Gastrocnemius medialis (tissue), 4 donors: ENCODE measurements at regions not wholly inside any gene's neighbourhood (a gene's known extent, or its start where the extent isn't known, plus 50 kb on each side); places are given as distances from the start of the nearest gene placed in this dataset.
A peak's percentile ranks its signal among the peaks of the same experiment; 100 is the strongest.

Experiments used
- ATAC-seq, 2 donors: fragments of 150-250 bp; one replicate each; pipeline ENCODE4 v1.9.1; 2016
- DNase-seq, 2 donors: peaks; one replicate each; pipeline ENCODE4 v3.0.0-alpha.2; 2019
- H3K27ac ChIP-seq, 4 donors: fragments of 200-600 bp; sonication (generic); 1 replicate in 1 of 4; 2 replicates in 3 of 4; pipeline ENCODE4 v1.5.1; 2016 to 2018; ENCODE audit warnings: mild to moderate bottlenecking in 2 of 4, moderate library complexity in 1 of 4
- H3K27me3 ChIP-seq, 3 donors: fragments of 200-600 bp; sonication (generic) in 2 of 3; 1 replicate in 1 of 3; 2 replicates in 2 of 3; pipeline versions ENCODE4 v1.5.1 to v1.6.0; 2016 to 2019; ENCODE audit warnings: mild to moderate bottlenecking in 1 of 3, moderate library complexity in 1 of 3
- H3K36me3 ChIP-seq, 2 donors: fragments of 200-600 bp; sonication (generic) in 1 of 2; one replicate each; pipeline ENCODE4 v1.5.1; 2017 to 2018
- H3K4me1 ChIP-seq, 2 donors: fragments of 200-600 bp; sonication (generic) in 1 of 2; one replicate each; pipeline ENCODE4 v1.5.1; 2016 to 2017; ENCODE audit warnings: mild to moderate bottlenecking in 2 of 2
- H3K4me3 ChIP-seq, 4 donors: fragments of 200-600 bp; sonication (generic) in 3 of 4; 1 replicate in 1 of 4; 2 replicates in 3 of 4; pipeline ENCODE4 v1.5.1; 2016 to 2019; ENCODE audit warnings: mild to moderate bottlenecking in 2 of 4
- H3K9me3 ChIP-seq, 3 donors: fragments of 200-600 bp; sonication (generic) in 2 of 3; 1 replicate in 1 of 3; 2 replicates in 2 of 3; pipeline ENCODE4 v1.5.1; 2016 to 2019
- POLR2A ChIP-seq, 2 donors: fragments of 450-650 bp; IDR thresholded peaks; one replicate each; pipeline ENCODE4 v1.6.1; 2017; ENCODE audit warnings: antibody characterized with exemption in 2 of 2, mild to moderate bottlenecking in 2 of 2, moderate library complexity in 2 of 2
- in situ Hi-C, 4 donors: fragments of 200-750 bp; cut with MboI; loops; one replicate each; pipeline versions ENCODE4 v1.15.0 to v1.8.0; 2017; ENCODE audit warnings: low sequenced_read_pairs in 4 of 4
- intact Hi-C: fragments of 100-400 bp; cut with DNase I; formaldehyde crosslinking; loops from one replicate; pipeline ENCODE4 v1.15.1; 2023; ENCODE audit warnings: low total_unique reads
- TF ChIP-seq, protein P1 (sequence below), 5 experiments: fragments of 450-650 bp in 3 of 5; fragments of 200-600 bp in 2 of 5; sonication (generic) in 2 of 5; IDR thresholded peaks in 4 of 5; conservative IDR thresholded peaks in 1 of 5; 1 replicate in 4 of 5; 2 replicates in 1 of 5; pipeline ENCODE4 v1.5.1; 2016 to 2019; ENCODE audit warnings: antibody characterized with exemption in 5 of 5, mild to moderate bottlenecking in 3 of 5, moderate library complexity in 3 of 5

DNA sequence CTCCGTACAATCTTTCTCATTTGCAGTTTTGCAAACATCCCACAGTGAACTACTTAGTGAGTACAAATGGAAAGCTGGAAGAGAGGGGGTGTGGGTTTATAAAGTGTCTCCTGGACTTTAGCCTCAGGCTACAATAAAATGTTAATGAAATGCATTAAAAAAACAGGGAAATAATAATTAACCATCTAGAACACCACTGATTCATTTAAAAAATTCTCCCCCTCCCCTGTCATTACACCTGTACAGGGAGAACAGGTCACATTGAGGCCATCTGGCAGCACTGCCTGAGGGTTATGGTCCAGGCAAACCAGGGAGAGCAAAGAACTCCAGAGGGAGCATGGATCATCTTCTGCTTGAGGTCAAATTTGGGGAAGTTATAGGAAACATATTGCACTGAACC, 96.3 kb downstream of the TSPAN8 start:
- H3K27me3 ChIP-seq = no peaks in the 10 kb centered on the region
- H3K36me3 ChIP-seq = no peaks in the 10 kb centered on the region
- no peaks in the 10 kb centered on the region for H3K9me3 ChIP-seq
- ATAC-seq (no peak), DNase-seq (no peak)
- H3K4me1 ChIP-seq = no peaks in the 10 kb centered on the region
- no peak overlapping the region for H3K4me3 ChIP-seq
- in situ Hi-C loops (no loop called here), intact Hi-C loops (no loop called here)
- TF ChIP-seq POLR2A (IDR thresholded peaks at IDR 0.05) = no peak
- TF ChIP-seq, protein P1, sequence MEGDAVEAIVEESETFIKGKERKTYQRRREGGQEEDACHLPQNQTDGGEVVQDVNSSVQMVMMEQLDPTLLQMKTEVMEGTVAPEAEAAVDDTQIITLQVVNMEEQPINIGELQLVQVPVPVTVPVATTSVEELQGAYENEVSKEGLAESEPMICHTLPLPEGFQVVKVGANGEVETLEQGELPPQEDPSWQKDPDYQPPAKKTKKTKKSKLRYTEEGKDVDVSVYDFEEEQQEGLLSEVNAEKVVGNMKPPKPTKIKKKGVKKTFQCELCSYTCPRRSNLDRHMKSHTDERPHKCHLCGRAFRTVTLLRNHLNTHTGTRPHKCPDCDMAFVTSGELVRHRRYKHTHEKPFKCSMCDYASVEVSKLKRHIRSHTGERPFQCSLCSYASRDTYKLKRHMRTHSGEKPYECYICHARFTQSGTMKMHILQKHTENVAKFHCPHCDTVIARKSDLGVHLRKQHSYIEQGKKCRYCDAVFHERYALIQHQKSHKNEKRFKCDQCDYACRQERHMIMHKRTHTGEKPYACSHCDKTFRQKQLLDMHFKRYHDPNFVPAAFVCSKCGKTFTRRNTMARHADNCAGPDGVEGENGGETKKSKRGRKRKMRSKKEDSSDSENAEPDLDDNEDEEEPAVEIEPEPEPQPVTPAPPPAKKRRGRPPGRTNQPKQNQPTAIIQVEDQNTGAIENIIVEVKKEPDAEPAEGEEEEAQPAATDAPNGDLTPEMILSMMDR (IDR thresholded peaks at IDR 0.05 in 4 of 5, conservative IDR thresholded peaks at IDR 0.05 in 1 of 5) = no peak
- no peak overlapping the region for H3K27ac ChIP-seq

DNA sequence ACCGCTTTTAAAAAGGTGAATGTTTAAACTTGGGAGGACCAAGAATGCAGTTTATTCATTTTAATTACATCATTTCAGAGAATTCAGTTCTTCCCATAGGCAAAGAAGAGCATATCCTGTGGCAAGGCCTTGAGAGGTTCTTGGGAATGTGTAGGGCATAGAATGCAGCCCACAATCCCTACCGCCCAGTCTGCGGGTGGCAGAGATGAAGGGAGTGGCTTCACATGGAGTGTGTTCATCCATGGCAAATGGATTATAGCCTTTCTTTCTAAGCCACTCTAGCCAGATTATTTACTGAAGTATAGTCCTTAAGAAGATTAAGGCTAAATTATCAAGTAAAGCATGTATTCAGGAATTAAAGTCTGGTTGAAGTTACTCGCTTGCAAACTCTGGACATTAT, 97.4 kb downstream of the TSPAN8 start:
- Histone ChIP-seq H3K27me3 (no peaks in the 10 kb centered on the region), H3K4me1 (no peaks in the 10 kb centered on the region), H3K9me3 (no peaks in the 10 kb centered on the region), H3K27ac (no peak overlapping the region), H3K4me3 (no peak overlapping the region), H3K36me3 (no peaks in the 10 kb centered on the region)
- intact Hi-C loops (no loop called here), in situ Hi-C loops (no loop called here)
- ATAC-seq = no peak
- TF ChIP-seq, protein P1 (IDR thresholded peaks at IDR 0.05 in 4 of 5, conservative IDR thresholded peaks at IDR 0.05 in 1 of 5) = no peak
- no peak for TF ChIP-seq POLR2A (IDR thresholded peaks at IDR 0.05)
- no peak for DNase-seq

DNA sequence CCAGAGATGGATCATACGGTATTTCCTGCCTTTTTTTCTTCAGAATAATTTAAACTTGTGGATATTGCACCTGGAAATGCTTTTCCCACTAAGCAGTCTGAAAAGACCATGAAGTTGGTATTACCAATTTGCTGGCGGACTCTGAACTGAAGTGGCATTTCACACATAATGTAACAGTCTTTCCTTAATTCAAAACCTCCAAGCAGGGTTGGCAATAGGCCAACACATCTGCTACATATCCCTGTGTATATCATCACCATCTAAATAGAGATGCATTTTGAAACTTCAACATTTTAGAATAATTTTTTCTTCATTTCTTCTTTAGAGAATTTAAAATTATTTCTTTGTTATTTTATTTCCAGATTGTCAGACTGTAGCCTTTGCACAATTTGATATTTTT, 100.5 kb downstream of the TSPAN8 start:
- intact Hi-C loops = no loop called here
- Histone ChIP-seq H3K27me3 (no peaks in the 10 kb centered on the region), H3K36me3 (no peaks in the 10 kb centered on the region), H3K4me3 (no peak overlapping the region), H3K4me1 (no peaks in the 10 kb centered on the region), H3K27ac (no peak overlapping the region), H3K9me3 (no peaks in the 10 kb centered on the region)
- in situ Hi-C loops = no loop called here
- DNase-seq (no peak), ATAC-seq (no peak)
- TF ChIP-seq POLR2A (IDR thresholded peaks at IDR 0.05) = no peak
- TF ChIP-seq, protein P1 (IDR thresholded peaks at IDR 0.05 in 4 of 5, conservative IDR thresholded peaks at IDR 0.05 in 1 of 5) = no peak

DNA sequence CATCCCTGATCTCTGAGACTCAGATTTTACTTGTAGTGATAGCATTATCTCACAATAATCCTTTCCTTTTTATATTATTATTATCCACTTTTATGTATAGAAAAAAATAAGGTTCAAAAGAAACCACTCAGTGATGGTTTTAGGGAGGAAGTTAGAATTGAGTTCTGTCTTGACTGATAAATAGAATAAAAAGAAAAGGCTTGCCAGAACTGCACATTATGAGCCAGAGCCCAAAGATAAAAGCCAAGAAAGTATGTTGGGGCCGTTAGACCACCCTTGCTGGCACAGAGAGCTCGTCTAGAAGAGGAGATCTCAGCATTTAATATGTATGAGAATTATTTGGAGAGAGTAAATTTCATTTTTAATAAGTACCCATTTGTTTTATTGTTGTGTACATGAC, 103.2 kb downstream of the TSPAN8 start:
- intact Hi-C loops (no loop called here), in situ Hi-C loops (no loop called here)

DNA sequence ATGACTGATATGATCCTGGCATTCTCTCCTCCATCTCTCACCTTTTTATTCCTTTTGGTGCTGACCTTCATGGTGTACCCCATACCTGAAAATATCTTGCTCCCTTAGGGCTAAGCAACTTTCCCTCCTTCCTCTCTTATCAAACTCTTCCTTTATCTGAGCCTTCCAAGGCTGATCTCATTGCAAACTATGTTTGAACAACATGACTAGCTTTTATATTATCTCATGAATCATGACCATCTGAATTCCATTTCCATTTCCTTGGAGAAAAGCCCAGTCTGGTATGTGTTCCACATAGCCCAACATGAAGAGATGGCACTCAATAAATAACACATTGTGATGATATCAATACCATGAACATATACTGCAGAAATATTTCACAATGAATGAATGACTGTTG, 111.6 kb downstream of the TSPAN8 start:
- Histone ChIP-seq H3K27ac (peak overlapping the region in 1 of 4 donors; percentile 41), H3K4me3 (no peak overlapping the region), H3K27me3 (no peaks in the 10 kb centered on the region), H3K4me1 (peaks cover 0 to 2% of the 10 kb centered on the region in 2 donors), H3K36me3 (no peaks in the 10 kb centered on the region), H3K9me3 (no peaks in the 10 kb centered on the region)
- ATAC-seq (no peak), DNase-seq (no peak)
- TF ChIP-seq, protein P1 (IDR thresholded peaks at IDR 0.05 in 4 of 5, conservative IDR thresholded peaks at IDR 0.05 in 1 of 5) = no peak
- TF ChIP-seq POLR2A (IDR thresholded peaks at IDR 0.05) = no peak
- in situ Hi-C loops = no loop called here
- intact Hi-C loops = no loop called here

More for the DNA sequence above, 103.2 kb downstream of the TSPAN8 start:
- TF ChIP-seq, protein P1 (IDR thresholded peaks at IDR 0.05 in 4 of 5, conservative IDR thresholded peaks at IDR 0.05 in 1 of 5) = no peak
- TF ChIP-seq POLR2A (IDR thresholded peaks at IDR 0.05) = no peak
- ATAC-seq = no peak
- Histone ChIP-seq H3K27me3 (no peaks in the 10 kb centered on the region), H3K27ac (no peak overlapping the region), H3K9me3 (no peaks in the 10 kb centered on the region), H3K36me3 (no peaks in the 10 kb centered on the region), H3K4me1 (no peaks in the 10 kb centered on the region), H3K4me3 (no peak overlapping the region)
- DNase-seq = no peak
